Raji (cell line): ENCODE measurements at regions not wholly inside any gene's neighbourhood (a gene's known extent, or its start where the extent isn't known, plus 50 kb on each side); places are given as distances from the start of the nearest gene placed in this dataset.

ENCODE experiments used
- POLR2A ChIP-seq: IDR thresholded peaks from 2 replicates; pipeline ENCODE4 v1.6.1; 2011; ENCODE audit warnings: low read depth, low read length, control low read depth; ENCODE audit not compliant: insufficient read depth

GRCh38 chr9:97747201-97747965 lies 50.2 kb upstream of the XPA start:
- TF ChIP-seq POLR2A, result no peak

GRCh38 chr9:97748525-97748924 lies 51.4 kb upstream of the XPA start:
- TF ChIP-seq POLR2A, result no peak

- TF ChIP-seq POLR2A, result no peak
Measured at GRCh38 chr9:97749928-97750327, 52.8 kb upstream of the XPA start.

- TF ChIP-seq POLR2A, result no peak
Measured at GRCh38 chr9:97751531-97751930, 54.4 kb upstream of the XPA start.

GRCh38 chr9:97752274-97752673 lies 55.1 kb upstream of the XPA start:
- TF ChIP-seq POLR2A, result no peak

- no peak for TF ChIP-seq POLR2A
Measured at GRCh38 chr9:97753364-97753763, 56.2 kb upstream of the XPA start.

- no peak for TF ChIP-seq POLR2A
Measured at GRCh38 chr9:97753975-97754374, 56.8 kb upstream of the XPA start.

- no peak for TF ChIP-seq POLR2A
Measured at GRCh38 chr9:97755618-97756267, 58.6 kb upstream of the XPA start.

- TF ChIP-seq POLR2A, result no peak
Measured at GRCh38 chr9:97756991-97757390, 59.9 kb upstream of the XPA start.

GRCh38 chr9:97758334-97758916 lies 61.3 kb upstream of the XPA start:
- TF ChIP-seq POLR2A, result no peak

GRCh38 chr9:97759581-97760288 lies 62.6 kb upstream of the XPA start:
- no peak for TF ChIP-seq POLR2A

- TF ChIP-seq POLR2A, result no peak
Measured at GRCh38 chr9:97761056-97761598, 64.0 kb upstream of the XPA start.

- TF ChIP-seq POLR2A, result no peak
Measured at GRCh38 chr9:97761879-97762278, 64.7 kb upstream of the XPA start.

- no peak for TF ChIP-seq POLR2A
Measured at GRCh38 chr9:97763874-97764273, 66.7 kb upstream of the XPA start.

GRCh38 chr9:97766092-97766491 lies 69.0 kb upstream of the XPA start:
- no peak for TF ChIP-seq POLR2A
